ENCODE measurements at regions not wholly inside any gene's neighbourhood (a gene's known extent, or its start where the extent isn't known, plus 50 kb on each side); places are given as distances from the start of the nearest gene placed in this dataset.

DNA sequence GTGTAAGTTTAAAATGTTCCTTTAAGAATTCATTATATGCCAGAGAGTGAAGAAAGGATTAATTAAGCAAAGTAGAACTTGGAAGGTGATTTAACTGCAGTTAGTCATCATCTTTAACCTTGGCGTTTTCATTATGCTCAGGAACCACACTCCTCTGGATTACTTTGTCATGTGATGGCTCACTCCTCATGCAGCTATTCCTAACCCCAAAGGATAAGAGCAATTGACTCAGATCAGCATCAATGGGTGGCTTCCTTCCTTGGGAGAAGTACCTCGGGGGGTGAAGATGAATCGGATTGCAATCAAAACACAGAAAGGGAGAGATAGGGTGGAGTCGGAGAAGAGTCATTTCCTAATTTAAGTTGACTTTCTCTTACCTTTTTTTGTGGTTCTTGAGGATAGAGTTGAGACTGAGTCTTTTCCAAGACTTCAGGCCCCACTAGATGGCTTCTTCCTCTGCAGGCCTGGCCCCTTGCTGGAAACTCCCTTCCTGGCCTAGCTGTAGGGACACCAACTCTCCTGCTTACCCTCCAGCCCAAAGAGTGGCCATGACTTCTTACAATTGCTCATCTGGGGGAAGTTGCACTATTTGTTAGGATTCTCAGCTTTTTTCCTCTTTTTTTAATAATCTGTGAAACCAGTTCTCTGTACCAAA, 238.6 kb upstream of the DDHD1 start:
- Histone ChIP-seq H3K4me1 (ENCODE audit: insufficient read depth) (peaks cover 2% of the 10 kb centered on the region), H3K9me3 (no peaks in the 10 kb centered on the region), H3K36me3 (no peaks in the 10 kb centered on the region), H3K4me3 (no peak overlapping the region), H3K27me3 (no peaks in the 10 kb centered on the region), H3K27ac (no peak overlapping the region)
- TF ChIP-seq, protein P1, sequence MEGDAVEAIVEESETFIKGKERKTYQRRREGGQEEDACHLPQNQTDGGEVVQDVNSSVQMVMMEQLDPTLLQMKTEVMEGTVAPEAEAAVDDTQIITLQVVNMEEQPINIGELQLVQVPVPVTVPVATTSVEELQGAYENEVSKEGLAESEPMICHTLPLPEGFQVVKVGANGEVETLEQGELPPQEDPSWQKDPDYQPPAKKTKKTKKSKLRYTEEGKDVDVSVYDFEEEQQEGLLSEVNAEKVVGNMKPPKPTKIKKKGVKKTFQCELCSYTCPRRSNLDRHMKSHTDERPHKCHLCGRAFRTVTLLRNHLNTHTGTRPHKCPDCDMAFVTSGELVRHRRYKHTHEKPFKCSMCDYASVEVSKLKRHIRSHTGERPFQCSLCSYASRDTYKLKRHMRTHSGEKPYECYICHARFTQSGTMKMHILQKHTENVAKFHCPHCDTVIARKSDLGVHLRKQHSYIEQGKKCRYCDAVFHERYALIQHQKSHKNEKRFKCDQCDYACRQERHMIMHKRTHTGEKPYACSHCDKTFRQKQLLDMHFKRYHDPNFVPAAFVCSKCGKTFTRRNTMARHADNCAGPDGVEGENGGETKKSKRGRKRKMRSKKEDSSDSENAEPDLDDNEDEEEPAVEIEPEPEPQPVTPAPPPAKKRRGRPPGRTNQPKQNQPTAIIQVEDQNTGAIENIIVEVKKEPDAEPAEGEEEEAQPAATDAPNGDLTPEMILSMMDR (IDR thresholded peaks at IDR 0.05) = no peak
- no peak for DNase-seq
- intact Hi-C loops (cut with DNase I) = no loop called here
- WGBS, 3 donors = 38 to 58% (median 56%) methylated on average over 4 of the region's 4 CpGs

DNA sequence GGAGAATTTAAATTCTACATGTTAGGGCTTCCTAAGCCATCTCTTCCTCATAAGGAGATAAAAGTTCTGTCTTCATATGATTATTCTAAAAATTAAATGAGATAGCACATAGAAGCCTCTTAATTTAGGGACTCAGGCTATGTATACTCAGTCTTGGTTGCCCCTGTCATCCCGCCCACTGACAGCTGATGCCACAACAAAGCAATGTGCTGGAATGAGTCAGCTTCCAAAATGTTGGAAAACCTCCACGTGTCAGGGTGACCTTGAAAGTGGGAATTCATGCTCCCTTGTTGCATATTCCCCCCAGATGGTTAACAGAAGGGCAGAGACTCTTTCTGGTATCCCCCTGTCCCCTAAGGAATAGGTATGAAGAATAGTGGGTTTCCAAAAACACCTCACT, 238.0 kb upstream of the DDHD1 start:
- WGBS, 3 donors = 31 to 46% (median 41%) methylated on average over 2 of the region's 2 CpGs
- Histone ChIP-seq H3K9me3 (no peaks in the 10 kb centered on the region), H3K36me3 (no peaks in the 10 kb centered on the region), H3K27ac (no peak overlapping the region), H3K27me3 (no peaks in the 10 kb centered on the region), H3K4me3 (no peak overlapping the region), H3K4me1 (ENCODE audit: insufficient read depth) (peaks cover 2% of the 10 kb centered on the region)
- intact Hi-C loops (cut with DNase I) = no loop called here
- peak in 3 of 5 donors; percentile 12 to 22 (median 21) for DNase-seq
- no peak for TF ChIP-seq POLR2A (IDR thresholded peaks at IDR 0.05)
- TF ChIP-seq EP300 (IDR thresholded peaks at IDR 0.05) = no peak
- TF ChIP-seq, protein P1 (IDR thresholded peaks at IDR 0.05) = no peak

GRCh38 chr14:53390008-53390407, 236.9 kb upstream of the DDHD1 start:
- Histone ChIP-seq H3K27ac (no peak overlapping the region), H3K36me3 (no peaks in the 10 kb centered on the region), H3K4me1 (ENCODE audit: insufficient read depth) (peaks cover 2% of the 10 kb centered on the region), H3K4me3 (no peak overlapping the region), H3K27me3 (no peaks in the 10 kb centered on the region), H3K9me3 (no peaks in the 10 kb centered on the region)
- 95% methylated on average over 7 of the region's 7 CpGs for WGBS, 3 donors
- DNase-seq = no peak
- intact Hi-C loops (cut with DNase I) = no loop called here
- TF ChIP-seq POLR2A (IDR thresholded peaks at IDR 0.05) (no peak), EP300 (IDR thresholded peaks at IDR 0.05) (no peak)
- TF ChIP-seq, protein P1 (IDR thresholded peaks at IDR 0.05) = no peak

GRCh38 chr14:53389202-53389601, 236.1 kb upstream of the DDHD1 start:
- no peak for TF ChIP-seq POLR2A (IDR thresholded peaks at IDR 0.05)
- TF ChIP-seq, protein P1 (IDR thresholded peaks at IDR 0.05) = no peak
- TF ChIP-seq EP300 (IDR thresholded peaks at IDR 0.05) = no peak
- no peaks in the 10 kb centered on the region for H3K36me3 ChIP-seq
- H3K4me3 ChIP-seq = no peak overlapping the region
- H3K27me3 ChIP-seq = no peaks in the 10 kb centered on the region
- WGBS, 3 donors = 70 to 95% (median 90%) methylated on average over 1 of the region's 1 CpG
- intact Hi-C loops (cut with DNase I) = no loop called here
- peaks cover 2% of the 10 kb centered on the region for H3K4me1 ChIP-seq (ENCODE audit: insufficient read depth)
- H3K9me3 ChIP-seq = no peaks in the 10 kb centered on the region
- no peak for DNase-seq
- H3K27ac ChIP-seq = no peak overlapping the region

All from ovary (tissue), 7 donors.